GM12874 (cell line): ENCODE measurements at regions not wholly inside any gene's neighbourhood (a gene's known extent, or its start where the extent isn't known, plus 50 kb on each side); places are given as distances from the start of the nearest gene placed in this dataset.

Experiments used
- TF ChIP-seq, protein P1 (sequence below): IDR thresholded peaks from 2 replicates; pipeline ENCODE4 v1.5.1; 2011; ENCODE audit warnings: low read depth, mild to moderate bottlenecking, control low read depth, low read length, moderate library complexity; ENCODE audit not compliant: insufficient read depth

DNA sequence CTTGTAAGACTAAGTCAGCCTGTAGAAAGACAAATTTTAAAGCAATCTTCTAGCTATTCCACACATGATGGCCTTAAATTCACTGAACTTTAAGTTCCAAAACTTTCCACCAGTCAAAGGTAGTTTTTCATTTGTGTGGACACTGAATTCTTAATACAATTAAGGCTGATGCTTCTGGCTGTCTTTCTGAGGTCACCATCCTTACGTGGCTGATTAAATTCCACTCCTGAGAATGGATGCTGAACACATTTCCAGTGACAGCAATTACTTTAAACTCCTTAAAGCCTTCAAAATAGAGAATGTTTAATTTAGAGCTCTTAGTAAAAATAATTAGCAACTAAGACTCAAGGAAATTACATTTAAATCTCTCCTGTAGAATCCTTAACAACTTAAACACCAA, 142.6 kb upstream of the COL1A2 start:
- TF ChIP-seq, protein P1, sequence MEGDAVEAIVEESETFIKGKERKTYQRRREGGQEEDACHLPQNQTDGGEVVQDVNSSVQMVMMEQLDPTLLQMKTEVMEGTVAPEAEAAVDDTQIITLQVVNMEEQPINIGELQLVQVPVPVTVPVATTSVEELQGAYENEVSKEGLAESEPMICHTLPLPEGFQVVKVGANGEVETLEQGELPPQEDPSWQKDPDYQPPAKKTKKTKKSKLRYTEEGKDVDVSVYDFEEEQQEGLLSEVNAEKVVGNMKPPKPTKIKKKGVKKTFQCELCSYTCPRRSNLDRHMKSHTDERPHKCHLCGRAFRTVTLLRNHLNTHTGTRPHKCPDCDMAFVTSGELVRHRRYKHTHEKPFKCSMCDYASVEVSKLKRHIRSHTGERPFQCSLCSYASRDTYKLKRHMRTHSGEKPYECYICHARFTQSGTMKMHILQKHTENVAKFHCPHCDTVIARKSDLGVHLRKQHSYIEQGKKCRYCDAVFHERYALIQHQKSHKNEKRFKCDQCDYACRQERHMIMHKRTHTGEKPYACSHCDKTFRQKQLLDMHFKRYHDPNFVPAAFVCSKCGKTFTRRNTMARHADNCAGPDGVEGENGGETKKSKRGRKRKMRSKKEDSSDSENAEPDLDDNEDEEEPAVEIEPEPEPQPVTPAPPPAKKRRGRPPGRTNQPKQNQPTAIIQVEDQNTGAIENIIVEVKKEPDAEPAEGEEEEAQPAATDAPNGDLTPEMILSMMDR = no peak

DNA sequence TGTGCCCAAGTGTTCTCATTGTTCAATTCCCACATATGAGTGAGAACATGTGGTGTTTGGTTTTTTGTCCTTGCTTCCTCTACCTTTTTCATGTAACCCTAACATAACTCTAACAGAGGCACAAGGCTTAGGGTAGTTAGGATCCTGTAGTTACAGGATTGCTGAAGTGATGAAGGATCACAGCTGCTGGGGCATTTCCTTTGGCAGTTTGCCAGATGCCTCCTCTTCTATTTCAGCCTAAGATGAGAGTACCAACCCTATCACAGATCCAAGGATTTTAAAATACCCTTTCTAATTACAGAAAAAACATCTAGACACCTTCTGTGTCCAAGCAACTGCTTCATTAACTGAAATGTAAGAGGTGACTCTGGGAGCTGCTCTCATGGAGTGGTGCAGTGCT, 141.7 kb upstream of the COL1A2 start:
- TF ChIP-seq, protein P1 = no peak

DNA sequence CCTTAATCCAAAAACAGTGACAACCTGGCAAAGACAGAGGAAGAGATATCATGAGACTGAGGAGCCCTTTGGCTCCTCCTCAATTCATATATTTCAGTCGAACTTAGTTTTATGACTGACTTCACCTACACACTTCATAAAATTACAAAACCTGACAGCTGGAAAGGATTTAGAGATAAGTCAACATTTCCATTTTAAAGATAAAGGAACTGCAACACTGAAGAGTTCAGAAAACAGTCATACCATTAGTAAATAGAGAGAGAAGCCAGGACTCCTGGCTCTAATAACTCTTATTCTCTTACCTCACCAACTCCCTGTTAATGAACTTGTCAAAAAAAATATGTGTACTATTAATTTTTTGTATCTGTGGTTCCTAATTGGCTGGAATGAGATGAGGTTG, 141.0 kb upstream of the COL1A2 start:
- TF ChIP-seq, protein P1 = no peak

DNA sequence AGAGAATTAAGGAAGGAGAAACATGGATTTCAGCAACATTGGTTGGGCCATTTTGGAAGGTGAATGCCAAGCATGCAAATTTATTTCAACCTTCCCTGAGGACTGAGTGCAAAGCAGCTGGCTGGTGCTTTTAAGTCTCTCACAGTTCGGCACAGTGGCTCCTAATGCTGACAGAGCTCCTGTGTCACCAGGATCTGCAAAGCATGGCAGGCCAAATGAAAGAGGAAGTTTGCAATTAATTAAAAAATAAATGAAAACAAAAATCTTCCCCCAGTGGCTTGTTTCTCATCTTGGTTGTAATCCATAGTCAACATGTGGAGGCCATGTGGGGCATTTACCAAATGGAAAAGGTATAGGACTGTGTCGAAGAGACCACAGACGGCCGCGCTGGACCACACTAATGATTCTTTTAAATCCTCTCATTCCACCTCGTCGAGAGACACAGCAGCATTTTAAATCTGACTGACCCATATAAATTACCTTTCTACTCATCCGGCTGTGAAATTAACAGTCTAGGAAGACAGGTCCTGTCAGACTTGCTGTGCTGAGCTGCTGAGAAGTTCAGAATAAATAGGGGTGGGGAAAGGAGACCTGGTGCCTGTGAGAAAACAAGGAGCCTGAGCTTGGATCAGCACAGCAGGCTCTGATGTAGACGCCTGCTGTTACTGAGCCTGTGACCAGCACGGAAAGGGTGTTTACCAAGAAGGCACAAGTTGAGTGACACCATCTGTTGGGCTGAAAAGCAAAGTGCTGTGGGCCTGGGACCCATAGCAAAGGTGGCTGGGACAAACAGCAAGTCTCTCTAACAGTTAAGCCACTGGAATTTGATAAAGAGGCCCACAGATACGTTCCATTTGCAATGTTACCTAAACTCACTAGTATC, 136.0 kb upstream of the COL1A2 start:
- TF ChIP-seq, protein P1 = no peak

DNA sequence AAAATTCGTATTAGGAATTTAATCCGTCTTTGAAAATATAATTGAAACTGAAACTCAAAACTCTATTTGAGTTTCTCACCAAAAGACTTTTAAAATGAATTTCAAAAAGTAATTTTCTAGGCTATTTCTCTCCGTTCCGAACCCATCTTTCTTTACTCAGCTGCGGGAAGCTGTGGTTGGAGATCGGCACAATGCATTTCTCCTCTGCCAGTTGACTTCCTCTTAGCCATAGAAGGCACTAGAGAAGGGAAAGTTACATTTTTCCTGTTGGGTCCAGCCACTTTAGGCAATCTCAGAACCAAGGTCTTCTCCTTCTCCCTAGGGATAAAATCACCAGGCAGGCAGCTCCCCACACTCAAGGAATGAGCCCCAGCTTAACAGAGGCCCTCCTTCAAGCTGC, 133.6 kb upstream of the COL1A2 start:
- TF ChIP-seq, protein P1 = no peak

DNA sequence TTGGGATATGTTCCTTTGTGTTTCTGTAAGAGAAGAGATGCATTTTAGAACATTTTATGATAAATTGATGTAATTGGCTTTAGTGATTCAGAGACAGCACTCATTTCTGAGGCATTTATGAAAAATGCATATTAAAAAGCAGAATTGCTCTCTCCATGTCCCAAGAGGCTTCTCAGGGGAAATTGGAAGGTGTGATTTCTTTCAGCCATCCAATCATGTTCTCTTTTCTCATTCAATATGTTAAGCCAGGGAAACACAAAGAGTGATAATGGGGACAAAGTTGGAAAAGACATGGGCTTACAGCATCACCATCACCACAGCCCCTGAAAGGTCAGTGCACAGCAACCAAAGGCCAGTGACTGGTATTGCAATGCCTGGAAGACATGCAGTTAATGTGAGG, 129.9 kb upstream of the COL1A2 start:
- TF ChIP-seq, protein P1 = no peak

DNA sequence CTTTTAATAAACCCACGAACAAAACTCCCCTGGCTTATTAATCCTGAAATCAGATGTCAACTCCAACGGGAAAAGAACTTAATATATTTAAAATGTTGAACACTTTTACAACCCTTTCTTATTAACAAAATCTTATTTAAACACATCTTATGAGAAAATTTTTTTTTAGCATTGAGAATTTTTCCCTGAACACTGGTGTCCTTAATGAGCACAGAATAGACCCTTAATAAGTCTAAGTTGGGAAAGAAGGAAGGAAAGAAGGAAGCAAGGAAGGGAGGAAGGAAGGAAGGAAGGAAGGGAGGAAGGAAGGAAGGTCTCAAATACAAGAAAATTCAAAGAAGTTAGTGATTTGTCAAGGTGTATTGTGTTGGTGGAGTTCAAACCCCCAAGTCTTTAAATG, 129.2 kb upstream of the COL1A2 start:
- TF ChIP-seq, protein P1 = no peak
